HCT116 (cell line): ENCODE measurements at regions not wholly inside any gene's neighbourhood (a gene's known extent, or its start where the extent isn't known, plus 50 kb on each side); places are given as distances from the start of the nearest gene placed in this dataset.

Source experiments
- ATAC-seq: fragments of 200-7000 bp; cut with Tn5 transposase; 2 replicates; pipeline ENCODE4 v1.9.1; 2020; ENCODE audit warnings: mild to moderate bottlenecking, moderate library complexity
- BruUV-seq: library from RNA; stranded (reverse); fragments of 400-500 nt; replicated peaks from 2 replicates; lab custom pipeline; 2021; lab: Mats Ljungman, UMichigan
- CTCF ChIA-PET: fragments of 300-600 bp; sonication (Branson Sonifier 250); formaldehyde crosslinking; loops from one replicate; lab custom pipeline; 2021; ENCODE audit warnings: antibody characterized with exemption; lab: Charles Lee
- POLR2A ChIA-PET: fragments of 300-600, 350-600 bp; sonication (Branson Sonifier 250); formaldehyde crosslinking; loops from one replicate; lab custom pipeline; 2021; ENCODE audit warnings: antibody characterized with exemption; lab: Charles Lee
- RAD21 ChIA-PET, 2 experiments: fragments of 300-600 bp; sonication (Branson Sonifier 250); formaldehyde crosslinking; loops; one replicate each; lab custom pipeline; 2023; ENCODE audit warnings: low total read pairs in 2 of 2; ENCODE audit not compliant: uncharacterized antibody in 2 of 2, unreplicated experiment in 2 of 2, low non-redundant PET in 1 of 2; lab: Charles Lee
- DNase-seq: peaks from one replicate; pipeline ENCODE4 v3.0.0-alpha.2; 2010; ENCODE audit warnings: low read depth, low spot score
- H2AFZ ChIP-seq: fragments of 200-600 bp; shearing (Covaris generic), sonication (generic); 2 replicates; pipeline ENCODE4 v1.6.1; 2017; ENCODE audit warnings: low read depth, mixed run types, mixed read lengths, antibody characterized with exemption, low read length; ENCODE audit not compliant: poor library complexity, severe bottlenecking
- H3K27ac ChIP-seq: 2 replicates; pipeline ENCODE4 v1.5.1; 2012; ENCODE audit warnings: low read depth, low read length
- H3K27me3 ChIP-seq: fragments of 200-600 bp; sonication (generic); 2 replicates; pipeline ENCODE4 v1.6.1; 2016; ENCODE audit warnings: mixed run types, low read length, mixed read lengths; ENCODE audit not compliant: insufficient read depth
- H3K36me3 ChIP-seq, 2 experiments: fragments of 200-500 bp in 1 of 2; fragments of 200-600 bp in 1 of 2; sonication (Bioruptor generic) in 1 of 2; sonication (generic) in 1 of 2; 2 replicates each; pipeline versions ENCODE4 v1.5.1 to v1.6.1; 2014 to 2016; ENCODE audit warnings: low read length in 2 of 2, inconsistent platforms in 1 of 2, mixed read lengths in 1 of 2, mixed run types in 1 of 2; ENCODE audit not compliant: insufficient read depth in 2 of 2, control insufficient read depth in 1 of 2
- H3K4me1 ChIP-seq, 2 experiments: fragments of 200-600 bp in 1 of 2; sonication (generic) in 1 of 2; 2 replicates each; pipeline versions ENCODE4 v1.5.1 to v1.6.1; 2012 to 2017; ENCODE audit warnings: low read length in 2 of 2, inconsistent platforms in 1 of 2, mild to moderate bottlenecking in 1 of 2, mixed read lengths in 1 of 2, mixed run types in 1 of 2, moderate library complexity in 1 of 2; ENCODE audit not compliant: insufficient read depth in 2 of 2, control insufficient read depth in 1 of 2
- H3K4me2 ChIP-seq: fragments of 200-600 bp; sonication (generic); 2 replicates; pipeline ENCODE4 v1.6.1; 2017; ENCODE audit warnings: mixed run types, low read length, mixed read lengths
- H3K4me3 ChIP-seq, 2 experiments: fragments of 200-600 bp in 1 of 2; sonication (generic) in 1 of 2; replicated peaks in 1 of 2; 2 replicates each; pipeline ENCODE4 v1.5.1; 2011 to 2016; ENCODE audit warnings: low read length in 2 of 2, control low read depth in 1 of 2, low read depth in 1 of 2, mild to moderate bottlenecking in 1 of 2, mixed read lengths in 1 of 2, mixed run types in 1 of 2
- H3K79me2 ChIP-seq: fragments of 200-600 bp; sonication (generic); 2 replicates; pipeline ENCODE4 v1.6.1; 2017; ENCODE audit warnings: mild to moderate bottlenecking, mixed run types, low read length, moderate library complexity, mixed read lengths; ENCODE audit not compliant: insufficient read depth
- H3K9ac ChIP-seq: fragments of 200-600 bp; sonication (generic); 2 replicates; pipeline ENCODE4 v1.6.1; 2016; ENCODE audit warnings: low read length, mixed read lengths
- H3K9me2 ChIP-seq: fragments of 200-600 bp; sonication (generic), shearing (Covaris generic); 2 replicates; pipeline ENCODE4 v1.6.1; 2017; ENCODE audit warnings: mixed run types, mild to moderate bottlenecking, moderate library complexity; ENCODE audit not compliant: insufficient read depth
- H3K9me3 ChIP-seq, 2 experiments: fragments of 200-500 bp in 1 of 2; fragments of 200-600 bp in 1 of 2; sonication (Bioruptor generic) in 1 of 2; sonication (generic) in 1 of 2; 2 replicates each; pipeline ENCODE4 v1.6.1; 2014 to 2017; ENCODE audit warnings: low read length in 2 of 2, mixed read lengths in 2 of 2, inconsistent platforms in 1 of 2, low read depth in 1 of 2, mild to moderate bottlenecking in 1 of 2, mixed run types in 1 of 2, moderate library complexity in 1 of 2; ENCODE audit not compliant: control insufficient read depth in 1 of 2, insufficient read depth in 1 of 2
- H4K20me1 ChIP-seq: fragments of 200-600 bp; sonication (generic), shearing (Covaris generic); 2 replicates; pipeline ENCODE4 v1.6.1; 2017; ENCODE audit warnings: mixed run types, mild to moderate bottlenecking, moderate library complexity; ENCODE audit not compliant: insufficient read depth
- CBX3 ChIP-seq: IDR thresholded peaks from 2 replicates; pipeline ENCODE4 v1.6.1; 2012; ENCODE audit warnings: low read depth
- CEBPB ChIP-seq: IDR thresholded peaks from 2 replicates; pipeline ENCODE4 v1.6.1; 2012; ENCODE audit warnings: low read depth
- ELF1 ChIP-seq: IDR thresholded peaks from 2 replicates; pipeline ENCODE4 v1.6.1; 2012; ENCODE audit warnings: low read depth, borderline replicate concordance
- JUND ChIP-seq: IDR thresholded peaks from 2 replicates; pipeline ENCODE4 v1.6.1; 2012
- POLR2A ChIP-seq: IDR thresholded peaks from 2 replicates; pipeline ENCODE4 v1.7.0; 2011; ENCODE audit warnings: borderline replicate concordance; ENCODE audit not compliant: insufficient read depth, insufficient read length; ENCODE audit errors: extremely low read depth
- POLR2AphosphoS5 ChIP-seq: IDR thresholded peaks from 2 replicates; pipeline ENCODE4 v1.6.1; 2011; ENCODE audit warnings: mild to moderate bottlenecking, low read depth, low read length, moderate library complexity
- SIN3A ChIP-seq: IDR thresholded peaks from 2 replicates; pipeline ENCODE4 v1.6.1; 2012; ENCODE audit warnings: low read depth
- TCF7L2 ChIP-seq: IDR thresholded peaks from 2 replicates; pipeline ENCODE4 v1.7.0; 2011; ENCODE audit warnings: borderline replicate concordance, inconsistent platforms; ENCODE audit not compliant: insufficient read depth, insufficient read length; ENCODE audit errors: extremely low read depth
- YY1 ChIP-seq: IDR thresholded peaks from 2 replicates; pipeline ENCODE4 v1.6.1; 2011; ENCODE audit warnings: low read length, low read depth, moderate library complexity, mild to moderate bottlenecking; ENCODE audit not compliant: insufficient replicate concordance; ENCODE audit errors: extremely low read depth
- ZFX ChIP-seq: fragments of 450-650 bp; IDR thresholded peaks from 2 replicates; pipeline ENCODE4 v1.6.1; 2017
- intact Hi-C: fragments of 100-400 bp; cut with micrococcal nuclease; formaldehyde crosslinking; loops from 2 replicates; pipeline ENCODE4 v1.10.0; 2022

GRCh38 chr20:51918561-51918960, 116.2 kb upstream of the SALL4 start:
- Histone ChIP-seq H3K4me1 (peaks cover 5 to 6% of the 10 kb centered on the region in 2 experiments; a peak in 1 of 4 replicates), H2AFZ (no peak overlapping the region), H3K4me2 (no peak overlapping the region), H3K36me3 (no peaks in the 10 kb centered on the region), H3K27ac (no peak overlapping the region), H4K20me1 (no peaks in the 10 kb centered on the region), H3K79me2 (no peaks in the 10 kb centered on the region), H3K9ac (no peak overlapping the region), H3K27me3 (no peaks in the 10 kb centered on the region), H3K9me2 (no peaks in the 10 kb centered on the region), H3K9me3 (no peaks in the 10 kb centered on the region), H3K4me3 (no peak overlapping the region)
- TF ChIP-seq TCF7L2: no peak
- TF ChIP-seq CEBPB: no peak
- TF ChIP-seq POLR2AphosphoS5: no peak
- TF ChIP-seq POLR2A: no peak
- TF ChIP-seq ELF1: no peak
- no peak for TF ChIP-seq SIN3A
- no peak for TF ChIP-seq JUND
- no peak for TF ChIP-seq CBX3
- no peak for TF ChIP-seq ZFX
- intact Hi-C loops: no loop called here
- POLR2A ChIA-PET: no interaction called here
- BruUV-seq: no TSS peak
- CTCF ChIA-PET: no interaction called here
- DNase-seq (no peak), ATAC-seq (no peak)
- RAD21 ChIA-PET: no interaction called here

GRCh38 chr20:51917886-51918535, 115.7 kb upstream of the SALL4 start:
- H3K4me2 ChIP-seq: no peak overlapping the region
- intact Hi-C loops: no loop called here
- H3K27ac ChIP-seq: no peak overlapping the region
- H2AFZ ChIP-seq: no peak overlapping the region
- no peak for ATAC-seq
- H3K9me2 ChIP-seq: no peaks in the 10 kb centered on the region
- no peaks in the 10 kb centered on the region for H3K79me2 ChIP-seq
- H3K36me3 ChIP-seq: no peaks in the 10 kb centered on the region
- CTCF ChIA-PET: no interaction called here
- no TSS peak for BruUV-seq
- no peak for DNase-seq
- no peaks in the 10 kb centered on the region for H4K20me1 ChIP-seq
- H3K4me3 ChIP-seq: no peak overlapping the region
- no peaks in the 10 kb centered on the region for H3K27me3 ChIP-seq
- no peaks in the 10 kb centered on the region for H3K9me3 ChIP-seq
- RAD21 ChIA-PET: no interaction called here
- peaks cover 5 to 6% of the 10 kb centered on the region in 2 experiments; a peak in 1 of 4 replicates for H3K4me1 ChIP-seq
- POLR2A ChIA-PET: no interaction called here
- H3K9ac ChIP-seq: no peak overlapping the region
- TF ChIP-seq TCF7L2: no peak
- TF ChIP-seq CEBPB: no peak
- no peak for TF ChIP-seq YY1
- TF ChIP-seq SIN3A: no peak
- TF ChIP-seq POLR2A: no peak
